WERI-Rb-1 (cell line): ENCODE measurements at regions not wholly inside any gene's neighbourhood (a gene's known extent, or its start where the extent isn't known, plus 50 kb on each side); places are given as distances from the start of the nearest gene placed in this dataset.
"Not testable (repeated sequence)": the region's sequence is repeated elsewhere in the genome, so short reads cannot be mapped to it uniquely, and the experiment has no call there.

ENCODE experiments used
- DNase-seq: peaks from one replicate; pipeline ENCODE4 v3.0.0-alpha.2; 2020
- H3K27ac ChIP-seq: fragments of 250-450 bp; sonication (Bioruptor Pico); 2 replicates; pipeline ENCODE4 v1.5.1; 2020; ENCODE audit warnings: mild to moderate bottlenecking, moderate library complexity
- H3K27me3 ChIP-seq: fragments of 250-450 bp; sonication (Bioruptor Pico); 2 replicates; pipeline ENCODE4 v1.5.1; 2021; ENCODE audit warnings: mild to moderate bottlenecking, low read depth, moderate library complexity; ENCODE audit not compliant: insufficient read depth, severe bottlenecking
- H3K36me3 ChIP-seq: fragments of 250-450 bp; sonication (Bioruptor Pico); 2 replicates; pipeline ENCODE4 v1.5.1; 2020; ENCODE audit warnings: mild to moderate bottlenecking, moderate library complexity
- H3K4me3 ChIP-seq: 2 replicates; pipeline ENCODE4 v1.5.1; 2011; ENCODE audit warnings: low read depth, mild to moderate bottlenecking, control low read depth, low read length
- H3K9me3 ChIP-seq: fragments of 250-450 bp; sonication (Bioruptor Pico); 2 replicates; pipeline ENCODE4 v1.5.1; 2021; ENCODE audit warnings: mild to moderate bottlenecking, moderate library complexity; ENCODE audit not compliant: severe bottlenecking
- TF ChIP-seq, protein P1 (sequence below): IDR thresholded peaks from 2 replicates; pipeline ENCODE4 v1.5.1; 2011; ENCODE audit warnings: low read depth, mild to moderate bottlenecking, control low read depth, inconsistent platforms, low read length

DNA sequence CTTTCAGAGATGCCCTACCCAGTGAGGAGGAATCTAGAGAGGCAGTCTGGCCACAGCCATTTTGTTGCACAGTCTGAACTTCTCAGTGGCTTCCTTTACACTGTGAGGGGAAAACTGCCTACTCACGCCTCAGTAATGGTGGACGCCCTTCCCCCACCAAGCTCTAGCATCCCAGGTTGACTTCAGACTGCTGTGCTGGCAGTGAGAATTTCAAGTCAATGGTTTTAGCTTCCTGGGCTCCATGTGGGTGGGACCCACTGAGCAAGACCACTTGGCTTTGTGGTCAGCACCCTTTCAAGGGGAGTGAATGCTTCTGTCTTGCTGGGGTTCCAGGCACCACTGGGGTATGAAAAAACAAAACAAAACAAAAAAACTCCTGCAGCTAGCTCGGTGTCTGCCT, 663.2 kb upstream of the ZNF385D start:
- H3K36me3 ChIP-seq: no peaks in the 10 kb centered on the region
- TF ChIP-seq, protein P1, sequence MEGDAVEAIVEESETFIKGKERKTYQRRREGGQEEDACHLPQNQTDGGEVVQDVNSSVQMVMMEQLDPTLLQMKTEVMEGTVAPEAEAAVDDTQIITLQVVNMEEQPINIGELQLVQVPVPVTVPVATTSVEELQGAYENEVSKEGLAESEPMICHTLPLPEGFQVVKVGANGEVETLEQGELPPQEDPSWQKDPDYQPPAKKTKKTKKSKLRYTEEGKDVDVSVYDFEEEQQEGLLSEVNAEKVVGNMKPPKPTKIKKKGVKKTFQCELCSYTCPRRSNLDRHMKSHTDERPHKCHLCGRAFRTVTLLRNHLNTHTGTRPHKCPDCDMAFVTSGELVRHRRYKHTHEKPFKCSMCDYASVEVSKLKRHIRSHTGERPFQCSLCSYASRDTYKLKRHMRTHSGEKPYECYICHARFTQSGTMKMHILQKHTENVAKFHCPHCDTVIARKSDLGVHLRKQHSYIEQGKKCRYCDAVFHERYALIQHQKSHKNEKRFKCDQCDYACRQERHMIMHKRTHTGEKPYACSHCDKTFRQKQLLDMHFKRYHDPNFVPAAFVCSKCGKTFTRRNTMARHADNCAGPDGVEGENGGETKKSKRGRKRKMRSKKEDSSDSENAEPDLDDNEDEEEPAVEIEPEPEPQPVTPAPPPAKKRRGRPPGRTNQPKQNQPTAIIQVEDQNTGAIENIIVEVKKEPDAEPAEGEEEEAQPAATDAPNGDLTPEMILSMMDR: no peak
- H3K27me3 ChIP-seq: no peaks in the 10 kb centered on the region
- H3K4me3 ChIP-seq: no peak overlapping the region
- DNase-seq: no peak
- H3K27ac ChIP-seq: no peak overlapping the region
- peaks cover 6% of the 10 kb centered on the region for H3K9me3 ChIP-seq

- not testable (repeated sequence) for H3K9me3 ChIP-seq, H3K27ac ChIP-seq, DNase-seq, H3K36me3 ChIP-seq, H3K4me3 ChIP-seq, H3K27me3 ChIP-seq
Observed at GRCh38 chr3:22416838-22417446, 665.9 kb upstream of the ZNF385D start.

DNA sequence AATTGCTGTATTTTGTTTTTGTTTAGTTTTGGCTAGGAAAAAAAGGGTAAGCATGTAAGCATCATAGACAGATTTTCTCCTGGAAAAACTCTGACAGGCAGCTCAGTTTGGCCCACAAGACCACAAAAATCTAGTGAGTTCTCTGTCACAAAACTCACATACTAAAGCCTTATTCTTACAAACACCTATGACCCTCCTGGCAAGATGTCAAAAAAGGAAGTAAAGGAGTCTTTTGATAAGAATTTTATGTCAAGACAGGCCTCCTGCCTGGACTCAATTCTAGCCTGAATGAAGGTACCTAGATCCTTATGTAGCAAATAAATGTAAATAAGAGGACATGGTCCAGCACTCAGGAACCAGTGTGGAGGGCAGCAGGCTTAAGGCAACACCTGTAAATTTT, 668.3 kb upstream of the ZNF385D start:
- TF ChIP-seq, protein P1: no peak
- H3K9me3 ChIP-seq: peaks cover 6% of the 10 kb centered on the region
- no peak overlapping the region for H3K27ac ChIP-seq
- H3K27me3 ChIP-seq: no peaks in the 10 kb centered on the region
- DNase-seq: no peak
- H3K36me3 ChIP-seq: no peaks in the 10 kb centered on the region
- no peak overlapping the region for H3K4me3 ChIP-seq

DNA sequence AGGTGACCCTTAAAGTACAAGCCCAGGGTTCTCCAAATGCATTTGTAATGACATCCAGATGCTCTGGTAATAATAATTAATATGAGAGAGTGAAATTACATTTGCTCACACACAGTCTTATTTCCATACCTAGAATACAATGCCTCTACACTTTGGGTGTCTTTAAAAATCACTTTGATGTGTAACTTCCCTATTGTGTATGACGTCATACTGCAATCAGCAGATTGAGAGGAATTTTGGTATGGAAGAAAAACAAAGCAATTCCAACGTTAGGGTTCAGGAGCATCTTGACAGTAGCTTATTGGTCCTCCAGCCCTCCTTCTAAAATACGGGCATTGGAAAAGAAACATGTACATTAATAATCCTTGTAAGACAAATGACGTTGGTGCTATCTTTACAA, 670.6 kb upstream of the ZNF385D start:
- peaks cover 5% of the 10 kb centered on the region for H3K9me3 ChIP-seq
- DNase-seq: no peak
- TF ChIP-seq, protein P1: no peak
- no peak overlapping the region for H3K4me3 ChIP-seq
- no peak overlapping the region for H3K27ac ChIP-seq
- H3K36me3 ChIP-seq: no peaks in the 10 kb centered on the region
- no peaks in the 10 kb centered on the region for H3K27me3 ChIP-seq

- Histone ChIP-seq H3K4me3 (no peak overlapping the region), H3K27me3 (no peaks in the 10 kb centered on the region), H3K27ac (no peak overlapping the region), H3K9me3 (no peaks in the 10 kb centered on the region), H3K36me3 (no peaks in the 10 kb centered on the region)
- TF ChIP-seq, protein P1: no peak
- DNase-seq: no peak
Observed at GRCh38 chr3:22431334-22431733, 680.3 kb upstream of the ZNF385D start.

GRCh38 chr3:22439626-22440025, 688.6 kb upstream of the ZNF385D start:
- TF ChIP-seq, protein P1: no peak
- H3K4me3 ChIP-seq: no peak overlapping the region
- no peak for DNase-seq
- no peaks in the 10 kb centered on the region for H3K27me3 ChIP-seq
- no peaks in the 10 kb centered on the region for H3K36me3 ChIP-seq
- H3K9me3 ChIP-seq: no peaks in the 10 kb centered on the region
- H3K27ac ChIP-seq: no peak overlapping the region
